Activated CD8-positive, alpha-beta memory T cell treated with anti-CD3 and anti-CD28 coated beads for 48 hours (primary cell): ENCODE measurements at regions not wholly inside any gene's neighbourhood (a gene's known extent, or its start where the extent isn't known, plus 50 kb on each side); places are given as distances from the start of the nearest gene placed in this dataset.

ENCODE experiments used
- DNase-seq, 3 experiments: peaks; one replicate each; pipeline ENCODE4 v3.0.0-alpha.2; 2020; ENCODE audit warnings: low read depth in 2 of 3, low spot score in 2 of 3

GRCh38 chr3:56985878-56986277, 74.6 kb upstream of the SPATA12 start:
- no peak for DNase-seq

GRCh38 chr3:56985460-56985859, 75.0 kb upstream of the SPATA12 start:
- no peak for DNase-seq

- no peak for DNase-seq
Measured at GRCh38 chr3:56983427-56983826, 77.0 kb upstream of the SPATA12 start.

GRCh38 chr3:56981445-56982230, 78.8 kb upstream of the SPATA12 start:
- no peak for DNase-seq

GRCh38 chr3:56980798-56981390, 79.6 kb upstream of the SPATA12 start:
- peak in 1 of 3 experiments; percentile 34 for DNase-seq

- no peak for DNase-seq
Measured at GRCh38 chr3:56980243-56980642, 80.2 kb upstream of the SPATA12 start.

GRCh38 chr3:56979791-56980190, 80.7 kb upstream of the SPATA12 start:
- no peak for DNase-seq

- DNase-seq = no peak
Measured at GRCh38 chr3:56977561-56977889, 82.9 kb upstream of the SPATA12 start.

GRCh38 chr3:56976651-56977560, 83.6 kb upstream of the SPATA12 start:
- DNase-seq = no peak

- no peak for DNase-seq
Measured at GRCh38 chr3:56975567-56975966, 84.9 kb upstream of the SPATA12 start.

- no peak for DNase-seq
Measured at GRCh38 chr3:56974247-56974930, 86.1 kb upstream of the SPATA12 start.

GRCh38 chr3:56971816-56972215, 88.6 kb upstream of the SPATA12 start:
- DNase-seq = no peak

GRCh38 chr3:56971261-56971660, 89.2 kb upstream of the SPATA12 start:
- DNase-seq = no peak

- no peak for DNase-seq
Measured at GRCh38 chr3:56970461-56970879, 90.0 kb upstream of the SPATA12 start.

- DNase-seq = no peak
Measured at GRCh38 chr3:56969851-56970250, 90.6 kb upstream of the SPATA12 start.

GRCh38 chr3:56966509-56966908, 94.0 kb upstream of the SPATA12 start:
- no peak for DNase-seq

GRCh38 chr3:56966104-56966503, 94.4 kb upstream of the SPATA12 start:
- no peak for DNase-seq

GRCh38 chr3:56962922-56963321, 97.5 kb upstream of the SPATA12 start:
- DNase-seq = no peak

- no peak for DNase-seq
Measured at GRCh38 chr3:56962206-56962605, 98.3 kb upstream of the SPATA12 start.

- DNase-seq = no peak
Measured at GRCh38 chr3:56960234-56960917, 100.1 kb upstream of the SPATA12 start.

GRCh38 chr3:56958879-56959278, 101.6 kb upstream of the SPATA12 start:
- DNase-seq = no peak
